GM03348 (cell line): ENCODE measurements at regions not wholly inside any gene's neighbourhood (a gene's known extent, or its start where the extent isn't known, plus 50 kb on each side); places are given as distances from the start of the nearest gene placed in this dataset.
A peak's percentile ranks its signal among the peaks of the same experiment; 100 is the strongest.
"Not testable (repeated sequence)": the region's sequence is repeated elsewhere in the genome, so short reads cannot be mapped to it uniquely, and the experiment has no call there.

ENCODE experiments used
- DNase-seq: peaks from one replicate; pipeline ENCODE4 v3.0.0; 2012; ENCODE audit warnings: low spot score

DNA sequence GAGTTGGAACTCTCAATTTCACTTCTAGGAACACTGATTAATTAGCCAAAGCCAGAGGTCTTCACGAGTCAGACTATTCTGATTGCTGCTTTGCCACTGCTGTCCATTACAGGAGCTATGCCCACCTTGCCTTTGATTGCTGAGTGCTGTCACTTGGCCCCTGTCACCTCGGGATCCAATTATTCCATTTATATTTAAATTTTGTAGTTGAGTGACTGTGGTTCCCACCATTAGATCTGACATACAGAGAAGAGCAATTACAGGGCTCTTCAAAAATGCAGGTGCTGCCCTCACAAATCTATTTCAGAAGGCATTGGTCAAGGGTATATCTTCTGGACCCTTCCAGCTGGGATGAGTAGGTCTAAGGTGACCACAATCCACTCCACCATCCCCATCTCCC, 200.8 kb downstream of the GJA1 start:
- DNase-seq, result not testable (repeated sequence)

- no peak for DNase-seq
Measured at GRCh38 chr6:121639021-121639420, 203.6 kb downstream of the GJA1 start.

DNA sequence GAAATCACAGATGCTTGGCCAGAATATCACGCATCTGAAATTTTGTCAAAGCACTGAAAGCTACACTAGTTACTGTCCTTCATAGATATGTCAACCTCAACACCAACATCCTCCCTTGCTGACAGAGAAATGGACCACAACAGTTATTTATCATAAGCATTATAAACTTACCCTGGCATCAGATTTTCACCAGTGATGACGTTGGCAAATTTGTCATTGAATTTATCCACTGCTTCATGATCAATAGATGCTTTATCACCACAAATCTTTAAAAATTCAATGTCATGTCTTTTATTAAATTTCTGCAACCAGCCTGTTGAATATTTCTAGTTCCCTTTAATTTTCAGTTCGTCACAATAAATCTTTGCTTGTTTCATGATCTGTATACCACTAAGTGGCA, 205.7 kb downstream of the GJA1 start:
- no peak for DNase-seq

- DNase-seq, result peak; percentile 10
Measured at GRCh38 chr6:121645100-121645745, 209.8 kb downstream of the GJA1 start.

DNA sequence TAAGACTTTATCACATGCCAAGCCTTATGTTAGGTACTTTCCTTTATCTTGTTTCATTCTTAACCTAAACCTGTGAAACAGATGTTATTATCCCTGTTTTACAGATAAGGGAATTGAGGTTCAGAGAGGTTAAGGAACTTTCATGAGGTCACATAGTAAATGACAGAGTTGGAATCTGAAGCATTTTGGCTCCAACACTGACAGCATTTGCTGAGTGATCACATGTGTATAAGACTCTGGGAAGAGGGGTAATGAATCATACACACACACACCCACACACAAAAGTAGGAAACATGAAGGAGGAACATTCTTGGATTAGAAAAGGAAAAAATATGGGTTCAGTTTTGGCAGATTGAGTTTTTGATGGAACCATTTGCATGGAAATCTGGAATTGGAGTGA, 212.5 kb downstream of the GJA1 start:
- peak; percentile 48 for DNase-seq

GRCh38 chr6:121649951-121650350, 214.5 kb downstream of the GJA1 start:
- DNase-seq, result no peak

- no peak for DNase-seq
Measured at GRCh38 chr6:121651420-121651819, 216.0 kb downstream of the GJA1 start.

- DNase-seq, result no peak
Measured at GRCh38 chr6:121652223-121652622, 216.8 kb downstream of the GJA1 start.

- peak; percentile 67 for DNase-seq
Measured at GRCh38 chr6:121652726-121653623, 217.5 kb downstream of the GJA1 start.

DNA sequence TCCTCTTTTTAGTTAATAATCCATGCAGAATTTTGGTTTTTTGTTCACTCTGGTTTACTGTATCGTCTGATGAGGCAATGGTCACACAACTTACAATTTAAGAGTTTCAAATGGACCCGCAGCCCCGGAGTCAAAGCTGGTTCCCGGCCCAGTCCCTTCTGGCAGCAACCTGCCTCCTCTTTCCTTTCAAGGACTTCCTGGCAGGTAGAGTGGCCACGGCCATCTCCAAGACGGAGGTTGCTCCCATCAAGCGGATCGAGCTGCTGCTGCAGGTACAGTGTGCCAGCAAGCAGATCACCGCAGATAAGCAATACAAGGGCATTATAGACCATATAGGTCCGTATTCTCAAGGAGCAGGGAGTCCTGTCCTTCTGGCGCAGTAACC, 218.2 kb downstream of the GJA1 start:
- no peak for DNase-seq

DNA sequence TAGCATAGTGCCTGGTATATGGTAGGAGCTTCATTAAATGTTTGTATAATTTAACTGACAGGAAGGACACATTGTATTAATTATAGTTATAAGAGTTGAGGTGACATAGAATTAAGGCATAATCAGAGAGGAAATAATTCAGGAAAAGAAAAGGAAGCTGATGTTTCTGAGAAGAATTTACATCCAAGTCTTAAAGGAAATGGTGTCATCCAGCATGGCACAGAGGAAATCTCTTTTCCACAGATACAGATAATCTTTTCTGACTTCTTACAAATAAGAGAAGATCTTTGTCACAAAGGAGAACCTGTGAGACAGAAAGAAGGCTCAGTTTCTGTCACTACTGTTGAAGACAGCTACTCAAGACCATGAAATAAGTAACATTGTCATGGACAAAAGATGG, 222.5 kb downstream of the GJA1 start:
- no peak for DNase-seq

- DNase-seq, result no peak
Measured at GRCh38 chr6:121660277-121660676, 224.8 kb downstream of the GJA1 start.

- DNase-seq, result no peak
Measured at GRCh38 chr6:121663292-121663810, 227.9 kb downstream of the GJA1 start.

GRCh38 chr6:121664158-121664557, 228.7 kb downstream of the GJA1 start:
- no peak for DNase-seq

- DNase-seq, result peak; percentile 47
Measured at GRCh38 chr6:121666814-121667213, 231.4 kb downstream of the GJA1 start.

- peak; percentile 23 for DNase-seq
Measured at GRCh38 chr6:121668259-121668658, 232.8 kb downstream of the GJA1 start.

GRCh38 chr6:121670511-121670910, 235.1 kb downstream of the GJA1 start:
- DNase-seq, result peak; percentile 11

GRCh38 chr6:121677571-121677970, 242.1 kb downstream of the GJA1 start:
- no peak for DNase-seq

DNA sequence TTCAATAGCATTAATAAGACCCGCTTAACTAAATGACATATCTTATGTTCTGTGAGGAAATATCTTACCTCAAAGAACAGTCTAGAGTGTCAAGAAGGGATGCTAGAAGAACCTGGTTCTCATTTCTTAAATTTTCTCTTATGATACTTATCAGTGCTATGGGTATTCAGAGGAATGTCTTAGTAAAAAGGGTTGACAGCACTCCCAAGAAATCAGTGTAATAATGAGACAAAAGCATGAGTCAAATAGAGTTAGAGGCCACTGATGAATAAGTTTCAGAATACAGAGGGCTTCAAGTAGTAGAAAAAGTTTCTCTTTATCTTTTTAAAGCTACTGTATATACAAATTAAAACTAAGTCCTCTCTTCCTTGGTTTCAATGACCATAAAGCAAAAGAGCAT, 242.8 kb downstream of the GJA1 start:
- DNase-seq, result no peak

GRCh38 chr6:121680058-121680457, 244.6 kb downstream of the GJA1 start:
- DNase-seq, result no peak

GRCh38 chr6:121682666-121683065, 247.2 kb downstream of the GJA1 start:
- no peak for DNase-seq

DNA sequence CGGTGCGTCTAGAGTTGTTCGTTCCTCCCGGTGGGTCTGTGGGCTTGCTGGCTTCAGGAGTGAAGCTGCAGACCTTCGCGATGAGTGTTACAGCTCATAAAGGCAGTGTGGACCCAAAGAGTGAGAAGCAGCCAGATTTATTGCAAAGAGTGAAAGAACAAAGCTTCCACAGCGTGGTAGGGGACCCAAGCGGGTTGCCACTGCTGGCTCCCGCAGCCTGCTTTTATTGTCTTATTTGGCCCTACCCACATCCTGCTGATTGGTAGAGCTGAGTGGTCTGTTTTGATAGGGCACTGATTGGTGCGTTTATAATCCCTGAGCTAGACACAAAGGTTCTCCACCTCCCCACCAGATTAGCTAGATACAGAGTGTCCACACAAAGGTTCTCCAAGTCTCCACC, 250.4 kb downstream of the GJA1 start:
- DNase-seq, result not testable (repeated sequence)

DNA sequence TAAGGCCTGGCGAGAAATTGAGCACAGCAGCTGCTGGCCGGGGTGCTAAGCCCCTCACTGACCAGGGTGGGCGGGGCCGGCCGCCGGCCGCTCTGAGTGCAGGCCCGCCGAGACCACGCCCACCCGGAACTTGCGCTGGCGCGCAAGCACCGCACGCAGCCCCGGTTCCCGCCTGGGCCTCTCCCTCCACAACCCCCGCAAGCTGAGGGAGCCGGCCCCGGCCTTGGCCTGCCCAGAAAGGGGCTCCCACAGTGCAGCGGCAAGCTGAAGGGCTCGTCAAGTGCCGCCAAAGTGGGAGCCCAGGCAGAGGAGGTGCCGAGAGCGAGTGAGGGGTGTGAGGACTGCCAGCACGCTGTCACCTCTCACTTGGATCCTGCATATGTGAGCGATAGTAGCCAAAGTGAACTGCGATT, 251.2 kb downstream of the GJA1 start:
- no peak for DNase-seq
